Hepatocyte (in vitro differentiated cells): ENCODE measurements at regions not wholly inside any gene's neighbourhood (a gene's known extent, or its start where the extent isn't known, plus 50 kb on each side); places are given as distances from the start of the nearest gene placed in this dataset.
A peak's percentile ranks its signal among the peaks of the same experiment; 100 is the strongest.
"Not testable (repeated sequence)": the region's sequence is repeated elsewhere in the genome, so short reads cannot be mapped to it uniquely, and the experiment has no call there.

ENCODE experiments used
- DNase-seq: peaks from one replicate; pipeline ENCODE4 v3.0.0-alpha.2; 2016; ENCODE audit warnings: low spot score
- H2AFZ ChIP-seq: fragments of 200-600 bp; sonication (generic); 2 replicates; pipeline ENCODE4 v1.6.0; 2016; ENCODE audit warnings: antibody characterized with exemption, mild to moderate bottlenecking
- H3K27ac ChIP-seq: fragments of 200-600 bp; sonication (generic); 2 replicates; pipeline ENCODE4 v1.5.1; 2016; ENCODE audit warnings: mild to moderate bottlenecking
- H3K27me3 ChIP-seq: fragments of 200-600 bp; sonication (generic); 2 replicates; pipeline ENCODE4 v1.6.1; 2016
- H3K36me3 ChIP-seq: fragments of 200-600 bp; sonication (generic); replicated peaks from 2 replicates; pipeline ENCODE4 v1.5.1; 2016; ENCODE audit warnings: low read depth; ENCODE audit not compliant: insufficient read depth
- H3K4me1 ChIP-seq: fragments of 200-600 bp; sonication (generic); 2 replicates; pipeline ENCODE4 v1.5.1; 2016; ENCODE audit warnings: mild to moderate bottlenecking, moderate library complexity; ENCODE audit not compliant: insufficient read depth
- H3K4me2 ChIP-seq: fragments of 200-600 bp; sonication (generic); 2 replicates; pipeline ENCODE4 v1.6.0; 2016
- H3K4me3 ChIP-seq: fragments of 200-600 bp; sonication (generic); 2 replicates; pipeline ENCODE4 v1.5.1; 2016; ENCODE audit warnings: mild to moderate bottlenecking
- H3K79me2 ChIP-seq: fragments of 200-600 bp; sonication (generic); 2 replicates; pipeline ENCODE4 v1.6.0; 2017; ENCODE audit warnings: mild to moderate bottlenecking
- H3K9me2 ChIP-seq: fragments of 200-600 bp; sonication (generic); replicated peaks from 2 replicates; pipeline ENCODE4 v1.6.0; 2017; ENCODE audit warnings: mild to moderate bottlenecking; ENCODE audit not compliant: insufficient read depth
- H3K9me3 ChIP-seq: fragments of 200-600 bp; sonication (generic); 2 replicates; pipeline ENCODE4 v1.5.1; 2016; ENCODE audit warnings: low read depth, mild to moderate bottlenecking
- H4K20me1 ChIP-seq: fragments of 200-600 bp; sonication (generic); 2 replicates; pipeline ENCODE4 v1.6.0; 2016; ENCODE audit warnings: mild to moderate bottlenecking; ENCODE audit not compliant: insufficient read depth, poor library complexity, severe bottlenecking
- EZH2 ChIP-seq: fragments of 200-600 bp; sonication (generic); IDR thresholded peaks from 2 replicates; pipeline ENCODE4 v1.6.1; 2016; ENCODE audit warnings: antibody characterized with exemption, mild to moderate bottlenecking, borderline replicate concordance
- EZH2phosphoT487 ChIP-seq: fragments of 200-600 bp; sonication (generic); IDR thresholded peaks from one replicate; pipeline ENCODE4 v1.6.1; 2018; ENCODE audit warnings: antibody characterized with exemption, mild to moderate bottlenecking, low read depth, moderate library complexity; ENCODE audit not compliant: unreplicated experiment, severe bottlenecking
- WGBS: methylation state at CpG from one replicate; pipeline ENCODE4 v1.1.6; 2016; ENCODE audit warnings: low lambda C conversion rate; ENCODE audit errors: missing lambda C conversion rate; 5-methylcytosine and 5-hydroxymethylcytosine counted together
- TF ChIP-seq, protein P1 (sequence below): fragments of 200-600 bp; sonication (generic); IDR thresholded peaks from 2 replicates; pipeline ENCODE4 v1.5.1; 2016; ENCODE audit warnings: antibody characterized with exemption, mild to moderate bottlenecking; ENCODE audit not compliant: poor library complexity

DNA sequence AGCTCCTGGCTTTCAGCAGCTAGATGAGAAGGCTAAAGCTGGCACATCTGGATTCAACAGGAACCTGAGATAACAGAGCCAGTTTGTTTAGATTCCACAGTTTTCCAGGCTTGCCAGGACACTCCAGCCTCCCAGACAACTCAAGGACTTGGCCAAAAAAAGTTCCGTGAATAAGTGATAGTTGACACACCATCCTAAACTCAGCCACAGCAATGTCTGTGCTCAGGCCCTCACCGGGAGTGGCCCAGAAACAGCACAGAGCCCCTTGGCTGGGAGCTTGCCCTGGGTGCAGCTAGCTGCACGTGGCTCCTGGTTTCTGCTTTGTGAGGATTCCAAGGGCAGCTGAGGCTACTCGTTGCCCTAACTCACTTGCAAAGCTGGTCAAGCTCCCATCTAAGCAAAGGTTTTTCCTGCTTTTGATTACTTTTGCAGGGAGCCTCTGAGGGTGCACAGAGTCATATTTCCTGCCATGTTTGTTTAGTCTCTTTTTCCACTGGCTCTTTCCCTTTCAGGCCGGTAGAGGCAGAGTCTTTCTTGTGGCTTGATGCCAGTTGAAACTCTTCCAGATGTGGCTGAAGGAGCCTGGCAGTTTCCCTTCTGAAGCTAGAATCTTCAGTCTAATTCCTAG is 118.3 kb upstream of the ECI2 start:
- H3K4me1 ChIP-seq = peaks cover 4% of the 10 kb centered on the region
- WGBS = 29% methylated on average over 5 of the region's 5 CpGs
- peak overlapping the region; percentile 19 for H3K4me2 ChIP-seq
- H3K9me2 ChIP-seq = no peaks in the 10 kb centered on the region
- H2AFZ ChIP-seq = no peak overlapping the region
- H3K79me2 ChIP-seq = no peaks in the 10 kb centered on the region
- DNase-seq = peak; percentile 80
- TF ChIP-seq EZH2phosphoT487 (no peak), EZH2 (no peak)
- TF ChIP-seq, protein P1, sequence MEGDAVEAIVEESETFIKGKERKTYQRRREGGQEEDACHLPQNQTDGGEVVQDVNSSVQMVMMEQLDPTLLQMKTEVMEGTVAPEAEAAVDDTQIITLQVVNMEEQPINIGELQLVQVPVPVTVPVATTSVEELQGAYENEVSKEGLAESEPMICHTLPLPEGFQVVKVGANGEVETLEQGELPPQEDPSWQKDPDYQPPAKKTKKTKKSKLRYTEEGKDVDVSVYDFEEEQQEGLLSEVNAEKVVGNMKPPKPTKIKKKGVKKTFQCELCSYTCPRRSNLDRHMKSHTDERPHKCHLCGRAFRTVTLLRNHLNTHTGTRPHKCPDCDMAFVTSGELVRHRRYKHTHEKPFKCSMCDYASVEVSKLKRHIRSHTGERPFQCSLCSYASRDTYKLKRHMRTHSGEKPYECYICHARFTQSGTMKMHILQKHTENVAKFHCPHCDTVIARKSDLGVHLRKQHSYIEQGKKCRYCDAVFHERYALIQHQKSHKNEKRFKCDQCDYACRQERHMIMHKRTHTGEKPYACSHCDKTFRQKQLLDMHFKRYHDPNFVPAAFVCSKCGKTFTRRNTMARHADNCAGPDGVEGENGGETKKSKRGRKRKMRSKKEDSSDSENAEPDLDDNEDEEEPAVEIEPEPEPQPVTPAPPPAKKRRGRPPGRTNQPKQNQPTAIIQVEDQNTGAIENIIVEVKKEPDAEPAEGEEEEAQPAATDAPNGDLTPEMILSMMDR = peak; percentile 55
- H3K4me3 ChIP-seq = no peak overlapping the region
- peak overlapping the region; percentile 53 for H3K27ac ChIP-seq
- no peaks in the 10 kb centered on the region for H4K20me1 ChIP-seq
- H3K36me3 ChIP-seq = no peaks in the 10 kb centered on the region
- H3K27me3 ChIP-seq = no peaks in the 10 kb centered on the region
- H3K9me3 ChIP-seq = no peaks in the 10 kb centered on the region

DNA sequence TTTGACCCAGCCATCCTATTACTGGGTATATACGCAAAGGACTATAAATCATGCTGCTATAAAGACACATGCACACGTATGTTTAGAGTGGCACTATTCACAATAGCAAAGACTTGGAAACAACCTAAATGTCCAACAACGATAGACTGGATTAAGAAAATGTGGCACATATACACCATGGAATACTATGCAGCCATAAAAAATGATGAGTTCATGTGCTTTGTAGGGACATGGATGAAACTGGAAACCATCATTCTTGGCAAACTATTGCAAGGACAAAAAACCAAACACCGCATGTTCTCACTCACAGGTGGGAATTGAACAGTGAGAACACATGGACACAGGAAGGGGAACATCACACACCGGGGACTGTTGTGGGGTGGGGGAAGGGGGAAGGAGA is 117.1 kb upstream of the ECI2 start:
- 94% methylated on average over 5 of the region's 5 CpGs for WGBS
- not testable (repeated sequence) for H3K9me3 ChIP-seq, H3K36me3 ChIP-seq, H3K4me1 ChIP-seq, H3K9me2 ChIP-seq, H2AFZ ChIP-seq, H3K4me3 ChIP-seq, H3K27ac ChIP-seq, DNase-seq, H4K20me1 ChIP-seq, H3K27me3 ChIP-seq, H3K79me2 ChIP-seq, H3K4me2 ChIP-seq

DNA sequence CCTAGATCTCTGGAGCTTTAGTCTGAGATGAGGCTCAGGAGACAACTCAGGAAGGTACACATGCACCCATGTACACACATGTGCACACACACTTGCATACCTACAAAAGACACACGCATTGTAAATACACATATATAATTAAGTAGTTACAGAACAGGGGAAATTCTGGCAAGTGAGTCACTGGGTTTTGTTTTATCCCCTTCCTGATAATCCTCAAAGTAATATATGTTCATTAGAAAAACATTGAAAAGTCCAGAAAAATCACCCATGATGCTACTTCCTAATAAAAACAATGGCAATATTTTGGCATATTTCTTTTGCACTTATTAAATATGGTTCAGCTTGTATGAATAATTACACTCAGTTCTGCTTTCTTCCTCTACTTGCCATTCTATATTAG is 115.3 kb upstream of the ECI2 start:
- Histone ChIP-seq H3K27ac (no peak overlapping the region), H3K36me3 (no peaks in the 10 kb centered on the region), H3K9me2 (no peaks in the 10 kb centered on the region), H2AFZ (no peak overlapping the region), H3K27me3 (no peaks in the 10 kb centered on the region), H3K4me1 (peaks cover 4% of the 10 kb centered on the region), H3K9me3 (no peaks in the 10 kb centered on the region), H3K4me3 (no peak overlapping the region), H4K20me1 (no peaks in the 10 kb centered on the region), H3K79me2 (no peaks in the 10 kb centered on the region), H3K4me2 (no peak overlapping the region)
- TF ChIP-seq EZH2phosphoT487 (no peak), EZH2 (no peak)
- TF ChIP-seq, protein P1 = no peak
- DNase-seq = no peak
- WGBS = 100% methylated on average over 1 of the region's 1 CpG

DNA sequence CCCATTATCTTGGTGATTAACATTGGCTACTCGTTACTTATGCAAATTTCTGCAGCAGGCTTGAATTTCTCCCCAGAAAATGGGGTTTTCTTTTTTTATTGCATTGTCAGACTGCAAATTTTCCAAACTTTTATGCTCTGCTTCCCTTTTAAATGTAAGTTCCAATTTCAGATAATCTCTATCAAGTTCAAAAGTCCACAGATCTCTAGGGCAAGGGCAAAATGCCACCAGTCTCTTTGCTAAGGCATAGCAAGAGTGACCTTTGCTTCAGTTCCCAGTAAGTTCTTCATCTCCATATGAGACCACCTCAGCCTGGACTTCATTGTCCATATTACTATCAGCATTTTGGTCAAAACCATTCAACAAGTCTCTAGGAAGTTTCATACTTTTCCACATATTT is 108.5 kb upstream of the ECI2 start:
- not testable (repeated sequence) for H3K27me3 ChIP-seq, H3K4me1 ChIP-seq, DNase-seq, H4K20me1 ChIP-seq, H3K79me2 ChIP-seq, H3K4me3 ChIP-seq, H2AFZ ChIP-seq, H3K4me2 ChIP-seq, H3K9me2 ChIP-seq, H3K36me3 ChIP-seq, H3K9me3 ChIP-seq, H3K27ac ChIP-seq
- WGBS = 80% methylated on average over 1 of the region's 1 CpG
